GM18909 (cell line): ENCODE measurements at regions not wholly inside any gene's neighbourhood (a gene's known extent, or its start where the extent isn't known, plus 50 kb on each side); places are given as distances from the start of the nearest gene placed in this dataset.
"Not testable (repeated sequence)": the region's sequence is repeated elsewhere in the genome, so short reads cannot be mapped to it uniquely, and the experiment has no call there.

ENCODE experiments used
- ATAC-seq: cut with Tn5 transposase; IDR thresholded peaks from one replicate; pipeline ENCODE4 v1.9.1; 2021; ENCODE audit warnings: mild to moderate bottlenecking; ENCODE audit not compliant: unreplicated experiment, poor library complexity

DNA sequence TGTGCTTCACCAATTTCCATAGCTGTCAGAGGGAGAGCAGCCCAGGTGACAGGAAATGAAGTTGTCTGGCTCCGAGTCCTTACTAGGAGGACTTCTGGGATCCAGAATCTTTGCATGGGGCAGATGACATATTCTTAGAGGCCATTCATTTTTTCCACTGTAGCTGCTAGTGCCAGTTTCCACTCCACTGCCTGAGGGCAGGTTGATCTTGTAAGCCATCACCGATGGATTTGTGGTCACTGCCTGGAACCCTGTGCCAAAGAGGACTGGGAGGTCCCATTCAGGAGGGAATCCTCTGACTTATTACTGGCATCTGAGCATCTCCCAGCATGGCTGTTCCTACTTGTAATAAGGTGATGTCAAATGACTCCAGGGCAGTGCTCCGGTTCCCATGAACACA lies 144.1 kb upstream of the KCNJ18 start:
- no peak for ATAC-seq

DNA sequence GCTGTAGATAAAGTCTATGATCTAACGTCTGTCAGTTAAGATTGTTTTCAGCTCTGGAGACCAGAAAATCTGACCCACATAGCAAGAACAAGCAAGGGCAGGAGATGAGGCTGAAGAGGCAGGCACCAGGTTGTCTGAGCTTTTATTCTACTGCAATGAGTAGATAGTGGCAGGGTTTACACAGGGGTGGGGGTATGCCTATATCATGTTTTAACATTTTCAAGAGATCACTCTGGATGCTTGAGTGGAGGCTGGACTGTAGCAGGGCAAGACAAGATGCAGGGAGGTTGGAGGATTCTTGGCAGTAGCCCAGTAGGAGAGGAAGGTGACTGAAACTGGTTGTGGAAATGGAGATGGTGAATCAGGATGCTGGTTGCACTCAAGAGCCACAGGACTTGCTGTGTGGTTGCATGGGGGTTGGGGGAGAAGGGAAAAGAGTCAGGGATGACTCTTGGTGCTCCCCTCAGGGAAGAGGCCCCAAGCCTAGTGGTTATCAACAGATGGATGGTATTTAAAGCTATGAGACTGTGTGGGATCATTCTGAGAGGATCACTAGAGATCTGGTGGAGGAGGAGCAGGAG lies 143.1 kb upstream of the KCNJ18 start:
- no peak for ATAC-seq

DNA sequence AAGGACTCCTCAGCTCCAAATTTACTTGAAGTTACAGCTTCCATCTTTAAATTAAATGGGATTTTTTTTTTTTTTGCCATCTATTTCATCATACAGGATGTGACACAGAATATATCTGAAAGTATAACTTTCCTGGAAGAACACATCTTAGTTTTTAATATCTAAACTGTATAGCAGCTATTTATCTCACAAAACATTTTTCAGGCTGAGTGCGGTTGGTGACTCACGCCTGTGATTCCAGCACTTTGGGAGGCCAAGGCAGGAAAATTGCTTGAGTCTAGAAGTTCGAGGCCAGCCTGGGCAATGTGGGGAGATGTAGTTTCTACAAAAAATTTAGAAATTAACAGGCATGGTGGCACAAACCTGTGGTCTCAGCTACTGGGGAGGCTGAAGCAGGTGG lies 142.3 kb upstream of the KCNJ18 start:
- ATAC-seq, result not testable (repeated sequence)

DNA sequence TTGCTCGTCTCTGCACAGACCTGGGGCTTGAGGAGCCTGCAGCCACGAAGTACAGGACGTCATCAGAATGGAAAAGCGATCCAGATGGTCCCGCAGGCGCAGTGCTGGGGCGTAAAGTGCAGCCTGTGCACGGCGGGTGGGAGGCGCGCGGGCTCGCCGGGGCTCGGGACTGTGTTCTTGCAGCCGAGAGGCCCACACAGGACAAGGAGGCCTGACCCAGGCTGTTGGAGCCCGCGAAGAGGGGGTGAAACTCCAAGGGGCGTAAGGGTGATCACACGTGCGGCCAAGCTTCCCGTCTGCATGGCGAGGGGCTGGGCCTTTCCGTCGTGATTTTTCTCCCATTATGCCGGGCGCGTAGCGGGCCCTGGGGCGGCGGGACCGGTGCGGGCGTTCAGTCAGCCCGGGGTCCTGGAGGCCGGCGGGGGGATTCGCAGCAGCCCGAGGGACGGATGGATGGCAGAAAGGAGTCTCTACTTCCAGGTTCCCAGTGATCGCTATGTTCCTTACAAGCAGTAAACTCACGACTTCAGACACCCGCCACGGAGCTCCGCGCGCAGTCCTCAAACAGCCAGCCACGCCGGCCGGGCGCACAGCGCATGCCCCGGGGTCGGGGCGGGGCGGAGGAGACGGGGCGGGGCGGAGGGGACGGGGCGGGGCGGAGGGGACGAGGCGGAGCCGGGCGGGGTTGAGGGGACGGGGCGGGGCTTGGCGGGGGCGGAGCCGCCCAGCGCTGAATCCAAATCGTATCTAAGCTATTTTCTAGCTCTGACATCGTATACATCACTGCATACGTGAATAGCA lies 141.0 kb upstream of the KCNJ18 start:
- ATAC-seq, result peak; percentile 59

DNA sequence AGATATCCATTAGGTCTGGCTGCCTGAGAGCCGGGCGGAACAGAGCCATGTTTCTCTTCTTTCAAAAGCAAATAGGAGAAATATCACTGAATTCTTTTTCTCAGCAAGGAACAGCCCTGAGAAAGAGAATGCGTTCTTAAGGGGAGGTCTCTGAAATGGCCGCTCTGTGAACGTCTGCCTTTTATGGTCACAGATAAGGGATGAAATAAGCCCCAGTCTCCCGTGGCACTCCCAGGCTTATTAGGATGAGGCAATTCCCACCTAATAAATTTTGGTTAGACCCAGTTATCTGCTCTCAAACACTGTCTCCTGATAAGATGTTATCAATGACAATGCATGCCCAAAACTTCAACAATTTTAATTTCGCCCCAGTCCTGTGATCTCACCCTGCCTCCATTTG lies 133.4 kb upstream of the KCNJ18 start:
- ATAC-seq, result not testable (repeated sequence)

DNA sequence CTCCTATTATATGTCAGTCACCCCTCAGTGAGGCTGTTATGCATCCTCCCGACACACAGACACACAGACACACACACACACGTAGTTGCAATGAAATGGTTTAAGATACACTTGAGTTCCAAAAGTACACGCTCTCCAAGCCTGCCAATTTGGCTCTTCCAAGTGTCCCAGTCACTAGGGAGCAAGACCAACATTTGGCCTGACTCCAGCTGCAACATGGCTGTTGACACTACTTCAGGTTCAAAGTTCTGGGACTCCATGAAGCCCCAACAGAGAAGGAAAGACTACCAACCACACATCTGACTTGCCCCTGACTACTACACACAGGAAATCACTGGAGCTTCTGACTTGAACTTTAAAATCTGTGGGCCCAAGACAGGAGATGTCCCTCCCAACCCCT lies 128.1 kb upstream of the KCNJ18 start:
- ATAC-seq, result no peak

DNA sequence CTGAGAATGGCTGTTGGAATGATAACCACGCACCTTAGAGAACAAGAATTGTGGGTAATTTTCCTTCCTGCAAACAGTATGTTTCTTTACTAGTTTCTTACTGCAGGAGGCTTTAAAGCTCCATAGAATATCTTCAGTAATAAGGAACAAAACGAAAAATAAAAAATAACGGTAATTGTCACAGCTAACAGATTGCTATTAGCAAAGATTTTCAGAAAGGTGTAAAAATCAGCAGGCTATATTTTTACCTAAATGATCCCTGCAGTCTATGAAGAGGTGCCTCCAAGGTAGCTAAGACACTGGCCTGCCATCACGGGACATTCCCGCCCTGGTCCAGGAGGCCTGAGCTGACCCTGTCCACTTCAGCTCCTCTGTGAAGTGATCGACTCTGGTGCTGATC lies 127.6 kb upstream of the KCNJ18 start:
- not testable (repeated sequence) for ATAC-seq

DNA sequence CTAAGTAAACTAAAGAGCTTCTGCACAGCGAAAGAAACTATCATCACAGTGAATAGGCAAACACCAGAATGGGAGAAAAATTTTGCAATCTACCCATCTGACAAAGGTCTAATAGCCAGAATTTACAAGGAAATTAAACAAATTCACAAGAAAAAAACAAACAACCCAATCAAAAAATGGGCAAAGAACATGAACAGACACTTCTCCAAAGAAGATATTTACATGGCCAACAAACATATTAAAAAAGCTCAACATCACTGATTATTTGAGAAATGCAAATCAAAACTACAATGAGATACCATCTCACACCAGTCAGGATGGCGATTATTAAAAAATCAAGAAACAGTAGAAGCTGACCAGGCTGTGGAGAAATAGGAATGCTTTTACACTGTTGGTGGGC lies 121.9 kb upstream of the KCNJ18 start:
- not testable (repeated sequence) for ATAC-seq

DNA sequence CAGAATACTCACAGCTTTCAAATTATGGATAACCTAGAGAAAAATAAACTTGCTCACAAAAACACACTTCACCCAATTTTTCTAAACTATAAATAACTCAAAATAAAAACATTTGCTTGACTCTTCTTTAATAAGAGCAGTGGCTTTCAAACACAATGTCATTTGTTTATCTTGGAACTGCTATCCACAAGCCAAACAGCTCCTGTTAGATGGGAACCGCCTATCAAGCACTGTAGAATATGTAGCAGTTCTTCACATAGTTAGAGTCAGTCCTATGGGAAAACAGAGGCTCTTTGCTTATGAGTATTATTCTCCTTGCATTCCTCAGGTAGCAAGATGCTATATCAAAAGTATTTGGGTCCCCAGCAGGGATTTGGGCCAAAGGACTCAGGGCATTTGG lies 120.2 kb upstream of the KCNJ18 start:
- ATAC-seq, result not testable (repeated sequence)

DNA sequence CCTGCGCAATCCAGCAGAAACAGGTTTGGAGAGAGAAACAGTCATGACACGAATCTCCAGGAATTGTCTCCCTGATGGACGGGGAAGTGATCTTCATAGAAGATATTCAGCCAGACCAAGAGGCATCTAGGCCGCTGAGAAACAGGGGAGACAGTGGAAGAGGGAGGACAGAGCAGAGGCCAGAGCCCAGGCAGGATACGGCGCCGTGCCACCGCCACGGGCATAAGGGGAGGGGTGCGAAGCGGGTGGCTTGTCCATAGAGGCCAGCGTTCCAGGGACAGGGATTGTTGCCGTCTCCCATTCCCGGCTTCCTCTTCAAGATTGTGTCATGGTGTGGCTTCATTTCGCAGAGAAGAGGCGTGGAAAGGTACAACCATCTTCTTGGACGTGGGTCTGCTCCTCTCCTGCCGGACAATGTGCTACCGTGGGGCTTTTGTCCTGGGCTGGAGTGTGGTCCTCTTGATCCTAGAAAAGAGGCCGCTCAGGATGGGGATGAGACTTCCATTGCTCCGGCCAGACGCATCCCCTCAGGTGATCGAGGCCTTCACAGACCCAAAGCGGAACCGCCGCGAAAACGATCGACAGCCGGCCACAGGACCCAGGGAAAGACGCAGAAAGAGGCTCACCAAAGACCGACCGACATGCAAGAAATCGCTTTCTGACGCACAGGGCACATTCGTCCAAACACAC lies 118.9 kb upstream of the KCNJ18 start:
- ATAC-seq, result not testable (repeated sequence)

DNA sequence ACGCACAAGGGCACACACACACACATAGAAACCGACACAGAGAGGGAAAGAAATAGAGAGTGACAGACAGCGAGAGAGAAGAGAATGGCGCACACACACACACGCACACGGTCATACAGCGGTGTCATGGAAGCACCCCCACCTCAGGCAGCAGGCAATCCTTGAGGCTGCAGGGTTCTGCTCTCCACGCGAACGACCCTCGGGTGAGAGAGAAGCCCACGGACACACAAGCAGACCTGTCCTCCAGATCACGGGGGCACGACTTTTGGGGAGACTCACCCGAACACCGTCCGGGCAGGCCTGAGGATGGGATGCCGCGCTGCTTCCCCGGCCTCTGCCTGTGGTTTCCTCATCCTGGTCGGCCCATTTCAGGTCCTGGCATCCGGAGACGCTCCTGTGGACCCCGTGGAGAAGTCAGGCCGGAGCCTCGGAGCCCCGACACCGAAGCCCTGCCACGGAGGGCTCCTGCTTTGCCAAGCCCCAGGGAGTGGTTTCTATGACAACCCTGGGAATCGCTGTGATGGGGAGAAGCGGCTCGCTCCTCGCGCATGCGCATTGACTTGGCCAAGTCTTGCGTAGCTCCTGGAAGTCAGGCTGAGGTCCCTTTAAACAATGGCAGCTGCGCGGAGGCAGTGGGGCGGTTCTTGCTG lies 118.2 kb upstream of the KCNJ18 start:
- ATAC-seq, result no peak

DNA sequence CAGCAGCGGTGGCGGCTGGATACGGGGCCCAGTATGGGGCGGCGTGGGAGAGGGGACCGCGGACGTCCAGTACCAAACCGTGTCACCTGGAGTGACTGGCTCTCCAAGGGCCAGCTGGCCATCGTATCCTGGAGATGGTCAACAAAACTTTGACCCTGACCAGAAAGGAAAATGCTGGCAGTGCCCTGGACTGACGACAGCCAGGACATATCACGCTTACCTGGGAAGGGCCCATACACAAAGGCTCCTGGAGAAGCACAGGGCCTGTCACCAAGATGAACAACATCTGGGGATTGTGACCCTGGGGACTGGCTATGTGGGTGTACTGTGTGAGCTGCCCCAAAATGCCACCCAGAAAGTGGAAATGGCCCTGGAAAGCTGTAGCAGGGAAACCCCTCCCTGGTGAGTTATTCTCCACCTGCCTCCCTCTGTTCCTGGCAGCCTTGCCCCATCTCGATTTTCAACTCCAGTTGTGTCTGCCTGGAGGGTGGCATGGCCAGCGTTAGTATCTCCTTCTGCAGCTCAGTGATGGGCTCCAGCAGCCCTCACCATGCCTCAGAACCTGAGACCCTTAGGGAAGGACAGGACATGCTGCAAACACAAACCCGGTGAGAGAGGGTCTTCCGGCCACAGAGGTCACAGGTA lies 117.6 kb upstream of the KCNJ18 start:
- not testable (repeated sequence) for ATAC-seq

DNA sequence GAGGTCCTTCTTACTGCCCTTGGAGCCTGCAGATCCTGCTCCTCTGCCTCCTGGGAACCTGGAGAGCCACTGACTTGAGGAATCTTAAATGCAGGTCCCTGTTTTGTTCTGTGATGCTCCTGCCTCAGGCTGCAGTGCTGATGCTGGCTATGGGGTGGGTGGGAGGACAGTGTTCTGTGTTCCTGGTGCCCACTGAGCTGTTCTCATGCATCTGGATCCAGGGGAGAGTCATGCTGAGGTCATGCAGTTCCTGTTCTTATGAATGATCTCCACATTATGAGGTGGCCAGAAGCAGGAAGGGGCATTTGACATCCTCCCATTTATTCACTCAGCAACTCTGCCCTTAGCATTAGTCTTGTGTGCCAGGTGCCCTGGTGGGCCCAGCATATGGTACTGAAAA lies 113.5 kb upstream of the KCNJ18 start:
- not testable (repeated sequence) for ATAC-seq

DNA sequence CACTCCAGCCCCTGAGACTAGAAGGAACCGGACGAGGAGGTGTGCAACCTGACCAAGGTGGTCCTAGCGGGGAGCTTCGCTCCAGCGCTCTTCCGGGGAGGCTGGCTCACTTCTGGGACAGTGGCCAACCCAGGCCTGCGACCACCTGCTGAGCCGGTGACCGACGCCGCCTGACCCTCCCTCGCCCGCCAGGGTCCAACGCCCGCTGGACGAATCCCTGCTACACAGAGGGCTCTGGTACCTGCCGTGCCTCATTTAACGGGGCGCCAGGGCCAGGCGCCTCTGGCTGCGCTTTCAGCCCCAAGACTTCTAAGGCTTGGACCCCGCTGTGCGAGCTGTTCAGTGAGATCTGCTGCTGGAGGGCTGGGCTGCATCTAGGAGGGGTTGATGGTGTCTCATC lies 99.5 kb upstream of the KCNJ18 start:
- ATAC-seq, result no peak

DNA sequence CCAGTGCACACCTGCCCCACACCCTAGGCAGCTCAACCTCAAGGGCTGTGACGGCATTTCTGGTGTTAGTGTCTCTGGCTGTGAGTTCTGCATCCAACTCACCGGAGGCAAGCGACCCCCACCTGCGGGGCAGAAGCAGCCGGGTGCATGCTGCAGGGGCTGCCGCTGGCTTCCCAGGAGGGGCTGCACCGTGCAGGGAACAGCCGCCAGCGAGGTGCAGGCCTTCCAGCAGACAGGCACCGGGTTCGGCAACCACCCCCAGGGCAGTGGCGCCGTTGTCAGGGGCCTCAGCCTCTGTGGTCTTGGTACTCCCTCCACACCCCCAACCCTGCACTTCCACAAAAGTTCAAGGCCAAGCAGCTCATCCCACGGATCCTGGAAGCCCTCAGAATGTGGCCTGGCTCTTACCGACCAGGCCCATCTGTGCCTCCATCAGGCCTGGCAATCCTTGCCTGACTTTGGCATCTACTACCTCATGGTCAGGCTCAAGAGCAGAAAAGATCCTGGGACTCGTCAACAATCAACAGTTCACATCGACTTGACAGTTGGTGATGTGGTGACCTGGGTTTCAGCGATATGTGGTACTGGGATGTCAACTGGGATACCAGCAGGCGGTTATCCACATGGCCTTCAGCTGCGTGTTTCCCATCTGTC lies 98.7 kb upstream of the KCNJ18 start:
- ATAC-seq, result not testable (repeated sequence)

DNA sequence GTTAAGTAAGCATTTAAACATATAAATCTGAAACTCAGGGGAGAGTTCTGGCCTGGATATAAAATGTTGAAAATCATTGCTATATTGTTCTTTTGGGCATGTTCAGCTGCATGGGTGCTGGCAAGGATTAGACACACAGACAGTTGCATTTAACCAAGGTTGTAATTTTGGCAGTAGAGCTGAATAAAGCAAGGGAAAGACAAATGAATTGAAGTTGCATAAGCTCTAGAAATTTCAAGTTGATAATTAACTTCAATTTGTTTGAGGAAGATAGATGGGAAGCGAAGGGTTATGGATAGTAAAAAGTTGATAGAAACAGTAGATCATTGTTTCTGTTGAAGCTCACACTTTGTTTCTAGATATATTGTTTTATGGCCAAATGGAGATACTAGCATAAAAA lies 97.2 kb upstream of the KCNJ18 start:
- ATAC-seq, result no peak

DNA sequence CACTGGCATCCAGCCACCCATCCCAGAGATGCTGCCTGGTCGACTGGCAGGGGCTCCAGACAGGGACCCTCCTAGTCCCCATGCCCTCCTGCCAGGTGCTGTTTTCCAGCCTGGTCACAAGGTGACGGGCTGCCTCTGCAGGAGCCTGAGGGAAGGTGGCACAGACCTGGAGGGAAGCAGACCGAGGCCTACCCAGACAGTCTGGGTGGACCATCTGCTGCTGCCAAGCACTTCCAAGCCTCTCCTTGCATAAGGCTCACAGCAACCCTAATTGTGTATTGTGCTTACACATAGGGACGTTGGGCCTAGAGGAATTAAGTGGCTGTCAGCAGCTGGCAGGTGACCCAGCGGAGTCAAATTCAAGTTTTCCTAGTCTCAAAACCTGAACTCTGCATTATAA lies 90.1 kb upstream of the KCNJ18 start:
- no peak for ATAC-seq

DNA sequence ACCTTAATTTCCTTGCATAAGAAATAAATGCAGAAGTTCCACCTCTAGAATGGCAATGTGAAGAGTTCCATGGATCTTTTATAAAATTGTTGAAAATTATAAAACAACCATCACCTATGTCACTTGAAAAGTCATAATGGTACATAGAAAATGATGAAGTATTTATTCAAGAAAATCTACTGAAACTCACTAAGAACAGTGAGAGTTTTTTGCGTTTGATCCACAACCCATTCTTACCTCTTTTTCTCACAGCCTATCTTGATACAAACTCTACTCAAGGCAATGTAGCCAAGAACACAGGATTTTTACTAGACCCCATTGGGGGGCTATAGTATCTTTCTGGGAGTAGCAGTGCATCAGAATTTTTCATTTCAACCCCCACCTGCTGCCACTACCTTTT lies 89.0 kb upstream of the KCNJ18 start:
- not testable (repeated sequence) for ATAC-seq

DNA sequence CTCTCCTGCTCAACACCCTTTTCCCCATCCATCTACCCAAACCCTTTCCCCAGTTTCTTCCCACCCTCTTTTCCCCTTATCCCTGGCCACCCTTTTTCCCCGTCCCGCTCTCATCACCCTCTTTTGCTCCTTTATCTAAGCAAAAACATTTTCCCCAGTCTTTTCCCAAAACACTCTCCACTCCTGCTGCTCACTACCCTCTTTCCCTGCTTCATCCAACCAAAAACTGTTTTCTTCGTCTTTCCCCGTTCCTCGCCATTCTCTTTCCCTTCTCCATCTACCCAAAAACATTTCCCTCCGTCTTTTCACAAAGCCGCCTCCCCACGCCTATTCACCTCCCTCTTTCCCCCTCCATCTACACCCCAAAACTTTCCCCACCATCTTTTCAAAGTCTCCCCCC lies 80.9 kb upstream of the KCNJ18 start:
- ATAC-seq, result not testable (repeated sequence)
